B cell (primary cell): ENCODE measurements at regions not wholly inside any gene's neighbourhood (a gene's known extent, or its start where the extent isn't known, plus 50 kb on each side); places are given as distances from the start of the nearest gene placed in this dataset.

Source experiments
- ATAC-seq: fragments of 200-7000 bp; cut with Tn5 transposase; one replicate; pipeline ENCODE4 v1.10.0; 2021; ENCODE audit warnings: low read depth, mild to moderate bottlenecking, moderate number of reproducible peaks, moderate library complexity
- CTCF ChIA-PET: fragments of 350-600 bp; sonication (Branson Sonifier 250); formaldehyde crosslinking; loops from one replicate; lab custom pipeline; 2021; ENCODE audit warnings: antibody characterized with exemption, inconsistent platforms; lab: Charles Lee
- POLR2A ChIA-PET: fragments of 350-600 bp; sonication (Branson Sonifier 250); formaldehyde crosslinking; loops from one replicate; lab custom pipeline; 2021; ENCODE audit warnings: antibody characterized with exemption; lab: Charles Lee
- DNase-seq: peaks from one replicate; pipeline ENCODE4 v3.0.0; 2013
- H2AFZ ChIP-seq: 2 replicates; pipeline ENCODE4 v1.6.1; 2012; ENCODE audit warnings: mild to moderate bottlenecking, low read depth, low read length; ENCODE audit not compliant: insufficient read depth, poor library complexity, severe bottlenecking
- H3K27ac ChIP-seq, 2 donors: 1 replicate in 1 of 2; 2 replicates in 1 of 2; pipeline ENCODE4 v1.5.1; 2012 to 2013; ENCODE audit warnings: low read length in 2 of 2, mild to moderate bottlenecking in 2 of 2, moderate library complexity in 1 of 2
- H3K27me3 ChIP-seq, 4 experiments: fragments of 200-600 bp in 1 of 4; sonication (generic) in 1 of 4; replicated peaks in 1 of 4; 1 replicate in 2 of 4; 2 replicates in 2 of 4; pipeline versions ENCODE4 v1.6.1 to v1.7.0; 2013 to 2016; ENCODE audit warnings: low read length in 3 of 4, mild to moderate bottlenecking in 2 of 4, mixed read lengths in 1 of 4, moderate library complexity in 1 of 4; ENCODE audit not compliant: insufficient read depth in 4 of 4, control insufficient read depth in 3 of 4; ENCODE audit errors: control extremely low read depth in 1 of 4
- H3K36me3 ChIP-seq, 2 experiments: replicated peaks in 1 of 2; 1 replicate in 1 of 2; 2 replicates in 1 of 2; pipeline versions ENCODE4 v1.6.1 to v1.7.1; 2013; ENCODE audit warnings: low read length in 1 of 2; ENCODE audit not compliant: insufficient read depth in 2 of 2, control insufficient read depth in 1 of 2; ENCODE audit errors: control extremely low read depth in 1 of 2, extremely low read depth in 1 of 2
- H3K4me1 ChIP-seq, 2 donors: fragments of 200-600 bp in 1 of 2; sonication (generic) in 1 of 2; 1 replicate in 1 of 2; 2 replicates in 1 of 2; pipeline versions ENCODE4 v1.5.1 to v1.6.1; 2013 to 2017; ENCODE audit warnings: low read length in 2 of 2; ENCODE audit not compliant: control insufficient read depth in 2 of 2, insufficient read depth in 2 of 2
- H3K4me2 ChIP-seq: replicated peaks from 2 replicates; pipeline ENCODE3; 2012; ENCODE audit warnings: mild to moderate bottlenecking, low read depth, low read length; ENCODE audit not compliant: poor library complexity, severe bottlenecking
- H3K4me3 ChIP-seq, 5 experiments: fragments of 200-600 bp in 1 of 5; sonication (generic) in 1 of 5; 1 replicate in 3 of 5; 2 replicates in 2 of 5; pipeline versions ENCODE4 v1.5.1 to v1.7.0; 2011 to 2016; ENCODE audit warnings: low read length in 4 of 5, mild to moderate bottlenecking in 4 of 5, low read depth in 2 of 5, control low read depth in 1 of 5, moderate library complexity in 1 of 5; ENCODE audit not compliant: insufficient read depth in 1 of 5; ENCODE audit errors: control extremely low read depth in 1 of 5, extremely low read depth in 1 of 5
- H3K79me2 ChIP-seq: fragments of 200-600 bp; sonication (generic); one replicate; pipeline ENCODE4 v1.6.0; 2016; ENCODE audit warnings: low read length; ENCODE audit not compliant: control insufficient read depth, insufficient read depth
- H3K9ac ChIP-seq: fragments of 200-600 bp; sonication (generic); 2 replicates; pipeline ENCODE4 v1.6.1; 2017; ENCODE audit warnings: mild to moderate bottlenecking, low read length, moderate library complexity
- H3K9me3 ChIP-seq, 3 donors: one replicate each; pipeline versions ENCODE4 v1.6.1 to v1.7.1; 2013; ENCODE audit warnings: low read length in 2 of 3; ENCODE audit not compliant: control insufficient read depth in 2 of 3, insufficient read depth in 1 of 3; ENCODE audit errors: control extremely low read depth in 1 of 3
- H4K20me1 ChIP-seq: 2 replicates; pipeline ENCODE4 v1.6.0; 2012; ENCODE audit warnings: mild to moderate bottlenecking, low read length; ENCODE audit not compliant: insufficient read depth, control insufficient read depth, poor library complexity, severe bottlenecking
- H3K27ac Mint-ChIP-seq: one replicate; pipeline ENCODE4 v1.8.0; 2021; ENCODE audit warnings: mixed read lengths
- H3K27me3 Mint-ChIP-seq: one replicate; pipeline ENCODE4 v1.8.0; 2021; ENCODE audit warnings: mixed read lengths
- H3K4me1 Mint-ChIP-seq: one replicate; pipeline ENCODE4 v1.8.0; 2021; ENCODE audit warnings: mixed read lengths
- H3K4me3 Mint-ChIP-seq: one replicate; pipeline ENCODE4 v1.8.0; 2021; ENCODE audit warnings: mixed read lengths
- H3K9me3 Mint-ChIP-seq: one replicate; pipeline ENCODE4 v1.8.0; 2022; ENCODE audit warnings: mixed read lengths; ENCODE audit not compliant: insufficient read depth
- CTCF ChIP-seq: fragments of 200-600 bp; IDR thresholded peaks from one replicate; pipeline ENCODE4 v1.8.0; 2022; ENCODE audit warnings: antibody characterized with exemption, mild to moderate bottlenecking
- EZH2 ChIP-seq: IDR thresholded peaks from 2 replicates; pipeline ENCODE4 v1.6.1; 2012; ENCODE audit warnings: borderline replicate concordance, low read depth, mild to moderate bottlenecking, moderate library complexity, low read length; ENCODE audit not compliant: insufficient read depth, poor library complexity, severe bottlenecking
- WGBS: methylation state at CpG from one replicate; pipeline ENCODE4 v1.1.5; 2013; ENCODE audit warnings: missing lambda C conversion rate; ENCODE audit not compliant: insufficient coverage; 5-methylcytosine and 5-hydroxymethylcytosine counted together
- intact Hi-C: fragments of 100-400 bp; cut with micrococcal nuclease; formaldehyde crosslinking; loops from one replicate; pipeline ENCODE4 v1.10.0; 2022

GRCh38 chr7:133186060-133186459 lies 66.8 kb upstream of the EXOC4 start:
- Histone ChIP-seq H3K9ac (no peak overlapping the region), H3K4me1 (no peaks in the 10 kb centered on the region), H3K27ac (no peak overlapping the region), H3K79me2 (no peaks in the 10 kb centered on the region), H4K20me1 (no peaks in the 10 kb centered on the region), H3K36me3 (no peaks in the 10 kb centered on the region), H2AFZ (no peak overlapping the region), H3K9me3 (no peaks in the 10 kb centered on the region), H3K4me3 (no peak overlapping the region), H3K4me2 (no peak overlapping the region), H3K27me3 (peaks cover 0 to 2% (median 0%) of the 10 kb centered on the region in 4 experiments)
- H3K27me3 Mint-ChIP-seq: peaks cover 3% of the 10 kb centered on the region
- ATAC-seq (no peak), DNase-seq (no peak)
- no peak overlapping the region for H3K4me3 Mint-ChIP-seq
- H3K4me1 Mint-ChIP-seq: no peaks in the 10 kb centered on the region
- POLR2A ChIA-PET: no interaction called here
- TF ChIP-seq EZH2: no peak
- no peak for TF ChIP-seq CTCF
- intact Hi-C loops: no loop called here
- no peaks in the 10 kb centered on the region for H3K9me3 Mint-ChIP-seq
- no peak overlapping the region for H3K27ac Mint-ChIP-seq
- CTCF ChIA-PET: no interaction called here
- WGBS: 80% methylated on average over 1 of the region's 1 CpG

DNA sequence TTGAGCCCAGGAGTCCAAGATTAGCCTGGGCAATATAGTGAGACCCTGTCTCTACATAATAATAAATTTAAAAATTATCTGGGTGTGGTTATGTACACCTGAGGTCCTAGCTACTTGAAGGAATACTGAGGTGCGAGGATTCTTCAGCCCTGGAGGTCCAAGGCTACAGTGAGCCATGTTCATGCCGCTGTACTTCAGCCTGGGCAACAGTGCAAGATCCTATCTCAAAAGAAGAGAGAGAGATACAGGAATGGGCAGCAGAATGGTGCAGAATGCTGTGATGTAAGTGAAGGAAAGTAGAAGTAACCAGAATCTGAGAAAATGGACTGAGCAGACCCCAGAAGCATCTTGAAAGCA lies 62.7 kb upstream of the EXOC4 start:
- no peak overlapping the region for H3K4me2 ChIP-seq
- ChIA-PET POLR2A (no interaction called here), CTCF (no interaction called here)
- no peak overlapping the region for H3K4me3 ChIP-seq
- no peaks in the 10 kb centered on the region for H3K4me1 Mint-ChIP-seq
- no peak overlapping the region for H3K27ac Mint-ChIP-seq
- peaks cover 0 to 14% (median 5%) of the 10 kb centered on the region in 3 donors for H3K9me3 ChIP-seq
- TF ChIP-seq CTCF (no peak), EZH2 (no peak)
- no peak for DNase-seq
- no peak overlapping the region for H2AFZ ChIP-seq
- intact Hi-C loops: no loop called here
- H3K36me3 ChIP-seq: no peaks in the 10 kb centered on the region
- ATAC-seq: no peak
- no peaks in the 10 kb centered on the region for H3K4me1 ChIP-seq
- H4K20me1 ChIP-seq: no peaks in the 10 kb centered on the region
- no peak overlapping the region for H3K4me3 Mint-ChIP-seq
- H3K79me2 ChIP-seq: no peaks in the 10 kb centered on the region
- peaks cover 0 to 4% (median 0%) of the 10 kb centered on the region in 4 experiments for H3K27me3 ChIP-seq
- no peak overlapping the region for H3K9ac ChIP-seq
- H3K27me3 Mint-ChIP-seq: peaks cover 6% of the 10 kb centered on the region
- peaks cover 5% of the 10 kb centered on the region for H3K9me3 Mint-ChIP-seq
- WGBS: 94% methylated on average over 2 of the region's 2 CpGs
- no peak overlapping the region for H3K27ac ChIP-seq
